ENCODE measurements at regions not wholly inside any gene's neighbourhood (a gene's known extent, or its start where the extent isn't known, plus 50 kb on each side); places are given as distances from the start of the nearest gene placed in this dataset.

- Histone ChIP-seq H3K27ac (ENCODE audit: extremely low read depth, low read depth, low read length) (no peak overlapping the region), H3K9me3 (ENCODE audit: control insufficient read depth, insufficient read depth, low read depth, low read length) (no peaks in the 10 kb centered on the region), H3K4me3 (ENCODE audit: low read depth, low read length) (no peak overlapping the region), H3K36me3 (ENCODE audit: control insufficient read depth in 2 of 2, insufficient read depth in 1 of 2, low read length in 2 of 2) (no peaks in the 10 kb centered on the region), H3K4me1 (ENCODE audit: control insufficient read depth, insufficient read depth, low read length) (peaks cover 12% of the 10 kb centered on the region)
- TF ChIP-seq TRIM28 (IDR thresholded peaks at IDR 0.05; ENCODE audit: borderline replicate concordance, low read length): no peak
- TF ChIP-seq ZNF830 (tag by site-specific recombination; IDR thresholded peaks at IDR 0.05; ENCODE audit: low read depth): no peak
- no peak for TF ChIP-seq CTCF (tag by site-specific recombination; IDR thresholded peaks at IDR 0.05)
- no peak for TF ChIP-seq ZNF24 (tag by site-specific recombination; IDR thresholded peaks at IDR 0.05)
- TF ChIP-seq SETDB1 (IDR thresholded peaks at IDR 0.05; ENCODE audit: insufficient read length, low read length): no peak
- TF ChIP-seq ZNF792 (tag by site-specific recombination; IDR thresholded peaks at IDR 0.05): no peak
- no peak for TF ChIP-seq BCL11B (tag by site-specific recombination; IDR thresholded peaks at IDR 0.05; ENCODE audit: low read depth)
- no peak for TF ChIP-seq PRDM10 (tag by site-specific recombination; IDR thresholded peaks at IDR 0.05)
- no peak for TF ChIP-seq ZNF670 (tag by site-specific recombination; IDR thresholded peaks at IDR 0.05; ENCODE audit: low read depth)
- no peak for TF ChIP-seq FEZF1 (tag by site-specific recombination; IDR thresholded peaks at IDR 0.05)
- TF ChIP-seq SP2 (tag by site-specific recombination; IDR thresholded peaks at IDR 0.05): no peak
- no peak for TF ChIP-seq ZNF561 (tag by site-specific recombination; IDR thresholded peaks at IDR 0.05; ENCODE audit: borderline replicate concordance)
- TF ChIP-seq ZNF521 (tag by site-specific recombination; IDR thresholded peaks at IDR 0.05): no peak
- TF ChIP-seq HIC1 (tag by site-specific recombination; IDR thresholded peaks at IDR 0.05): no peak
- no peak for TF ChIP-seq OVOL3 (tag by site-specific recombination; IDR thresholded peaks at IDR 0.05)
- no peak for TF ChIP-seq ATF2 (tag by site-specific recombination; IDR thresholded peaks at IDR 0.05; ENCODE audit: low read depth)
- ChIA-PET CTCF (interaction anchor here (1.0 kb wide), 1 partner anchor 13 kb away, joined by 5 read pairs; no protein-coding TSS in a partner anchor), POLR2A (no interaction called here)
Measured at GRCh38 chr14:73780896-73781295, 66.7 kb upstream of the PNMA1 start.

GRCh38 chr14:73780391-73780790 lies 66.2 kb upstream of the PNMA1 start:
- H3K4me3 ChIP-seq (ENCODE audit: low read depth, low read length): no peak overlapping the region
- H3K9me3 ChIP-seq (ENCODE audit: control insufficient read depth, insufficient read depth, low read depth, low read length): no peaks in the 10 kb centered on the region
- H3K27ac ChIP-seq (ENCODE audit: extremely low read depth, low read depth, low read length): no peak overlapping the region
- H3K4me1 ChIP-seq (ENCODE audit: control insufficient read depth, insufficient read depth, low read length): peaks cover 12% of the 10 kb centered on the region
- ChIA-PET POLR2A (no interaction called here), CTCF (interaction anchor here (1.0 kb wide), 1 partner anchor 12 kb away, joined by 5 read pairs; no protein-coding TSS in a partner anchor)
- H3K36me3 ChIP-seq (ENCODE audit: control insufficient read depth in 2 of 2, insufficient read depth in 1 of 2, low read length in 2 of 2): no peaks in the 10 kb centered on the region
- no peak for TF ChIP-seq ZNF626 (tag by site-specific recombination; IDR thresholded peaks at IDR 0.05)
- no peak for TF ChIP-seq ZNF174 (tag by site-specific recombination; IDR thresholded peaks at IDR 0.05)
- no peak for TF ChIP-seq REPIN1 (tag by site-specific recombination; IDR thresholded peaks at IDR 0.05; ENCODE audit: low read depth)
- no peak for TF ChIP-seq ZNF266 (tag by site-specific recombination; IDR thresholded peaks at IDR 0.05; ENCODE audit: low read depth)
- TF ChIP-seq ZXDB (tag by site-specific recombination; IDR thresholded peaks at IDR 0.05): no peak
- TF ChIP-seq ZNF169 (tag by site-specific recombination; IDR thresholded peaks at IDR 0.05): no peak
- no peak for TF ChIP-seq ZNF623 (tag by site-specific recombination; IDR thresholded peaks at IDR 0.05)
- no peak for TF ChIP-seq ZNF610 (tag by site-specific recombination; IDR thresholded peaks at IDR 0.05; ENCODE audit: borderline replicate concordance)
- no peak for TF ChIP-seq YY2 (tag by site-specific recombination; IDR thresholded peaks at IDR 0.05)
